Suppressor macrophage (primary cell): ENCODE measurements at regions not wholly inside any gene's neighbourhood (a gene's known extent, or its start where the extent isn't known, plus 50 kb on each side); places are given as distances from the start of the nearest gene placed in this dataset.

Source experiments
- DNase-seq, 4 experiments: peaks; one replicate each; pipeline ENCODE4 v3.0.0-alpha.2; 2020 to 2022

DNA sequence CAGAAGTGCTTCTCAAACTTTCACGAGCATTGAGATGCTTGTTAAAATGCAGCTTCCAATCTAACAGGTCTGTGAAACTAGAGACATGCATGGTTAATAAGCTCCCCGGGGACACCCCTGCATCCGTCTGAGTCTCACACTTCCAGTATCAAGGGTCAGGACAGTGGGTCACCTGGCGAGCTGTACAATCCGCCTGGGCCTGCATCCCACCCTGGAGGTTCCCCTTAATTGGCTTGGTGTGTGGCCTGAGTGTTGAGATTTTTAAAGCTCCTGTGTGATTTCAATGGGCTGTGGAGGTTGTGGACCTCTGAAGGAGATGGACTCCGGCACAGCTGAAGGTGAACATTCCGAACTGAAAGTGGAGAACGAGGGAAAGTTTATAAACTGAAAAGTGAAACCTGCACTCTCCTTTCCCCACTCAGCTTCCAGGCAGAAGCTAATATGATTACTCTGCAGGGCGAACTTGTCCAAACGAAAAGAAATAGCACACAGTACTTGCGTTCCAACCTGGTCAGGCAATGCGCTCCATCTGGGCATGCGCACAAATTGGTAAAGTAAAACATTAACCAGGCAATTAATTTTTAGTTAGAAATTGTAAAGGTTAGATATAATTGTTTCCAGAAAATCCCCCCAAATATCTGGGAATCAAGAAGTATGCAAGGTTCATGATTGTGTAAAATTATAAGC is 191.7 kb upstream of the ALKAL2 start:
- no peak for DNase-seq

- DNase-seq, result no peak
These were observed 191.1 kb upstream of the ALKAL2 start for GRCh38 chr2:479031-479430.

- no peak for DNase-seq
These were observed 183.7 kb upstream of the ALKAL2 start for GRCh38 chr2:471560-471959.

DNA sequence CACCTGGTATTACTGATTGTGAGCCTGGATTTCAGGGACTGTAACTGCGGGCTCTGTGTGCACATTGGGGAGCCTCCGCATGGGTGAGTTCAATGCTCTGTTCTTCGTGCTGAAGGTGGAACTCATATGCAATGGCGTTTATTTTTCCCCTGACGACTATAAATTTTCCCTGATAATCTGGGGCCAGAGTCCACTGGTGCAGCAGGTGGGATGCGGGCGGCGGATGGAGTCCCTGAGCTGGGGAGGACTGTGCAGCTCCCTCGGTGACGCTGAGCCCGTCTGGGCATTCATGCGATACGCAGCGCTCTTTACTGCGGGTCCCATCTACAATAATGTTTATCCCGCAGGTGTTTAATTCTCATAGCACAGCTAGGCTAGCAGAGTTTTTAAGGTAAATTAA is 181.6 kb upstream of the ALKAL2 start:
- no peak for DNase-seq

GRCh38 chr2:468648-469336 is 180.9 kb upstream of the ALKAL2 start:
- no peak for DNase-seq

DNA sequence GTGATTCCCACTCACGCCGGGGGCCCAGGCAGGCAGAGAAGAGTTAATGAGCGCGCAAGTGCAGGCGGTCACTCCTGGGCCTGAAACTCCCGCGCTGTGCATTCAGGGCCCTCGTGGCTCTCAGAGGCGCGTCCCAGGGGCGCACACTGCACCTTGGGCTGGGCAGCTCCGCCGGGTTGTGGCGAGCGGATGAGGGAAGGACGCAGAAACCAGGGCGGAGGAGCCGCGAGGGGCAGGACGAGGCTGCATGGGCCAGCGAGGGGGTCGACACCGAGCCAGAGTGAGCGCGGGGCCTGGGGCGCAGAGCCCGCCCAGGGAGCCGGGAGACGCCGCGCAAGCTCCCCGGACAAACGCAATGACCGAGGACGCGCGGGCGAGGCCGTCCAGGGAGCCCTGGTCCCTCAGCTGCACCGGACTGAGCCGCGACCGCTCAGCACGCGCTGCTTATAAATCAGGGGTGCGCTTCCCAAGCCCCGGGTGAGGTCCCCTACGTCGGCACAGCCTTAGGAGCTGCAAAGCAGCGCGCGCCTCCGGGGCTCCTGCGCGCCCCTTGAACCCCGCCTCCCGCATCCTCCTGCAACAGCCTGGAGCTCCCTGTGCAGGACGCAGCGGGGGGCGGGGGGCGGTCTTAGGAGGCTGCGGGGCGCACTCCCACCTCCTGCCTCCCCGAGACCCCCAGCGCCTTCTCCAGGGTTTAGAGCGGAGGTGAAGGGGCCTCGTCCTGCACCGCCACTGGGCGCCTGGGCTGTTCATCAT is 180.2 kb upstream of the ALKAL2 start:
- DNase-seq, result no peak

DNA sequence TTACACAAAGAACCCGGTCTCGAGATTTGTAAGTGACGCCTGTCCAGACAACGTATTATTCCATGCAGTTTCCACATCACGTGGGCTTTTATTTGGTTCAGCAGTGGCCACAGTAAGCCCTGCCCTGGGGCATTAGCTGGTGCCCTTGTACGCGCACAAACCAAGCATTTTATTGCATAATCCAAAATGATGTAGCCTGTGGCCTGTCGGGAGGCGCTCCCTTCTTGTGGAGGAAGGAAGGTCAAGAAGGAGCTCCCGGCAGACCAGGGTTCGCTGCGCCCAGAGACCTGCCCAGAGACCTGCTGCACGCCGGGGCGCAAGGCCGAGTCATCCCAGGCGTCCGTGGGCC is 179.6 kb upstream of the ALKAL2 start:
- DNase-seq, result no peak

- no peak for DNase-seq
These were observed 179.2 kb upstream of the ALKAL2 start for GRCh38 chr2:467101-467500.

- no peak for DNase-seq
These were observed 176.8 kb upstream of the ALKAL2 start for GRCh38 chr2:464562-465309.

GRCh38 chr2:460861-461260 is 173.0 kb upstream of the ALKAL2 start:
- DNase-seq, result no peak

GRCh38 chr2:459931-460330 is 172.0 kb upstream of the ALKAL2 start:
- DNase-seq, result no peak

GRCh38 chr2:458425-458815 is 170.5 kb upstream of the ALKAL2 start:
- no peak for DNase-seq

- DNase-seq, result no peak
These were observed 170.0 kb upstream of the ALKAL2 start for GRCh38 chr2:457792-458424.

DNA sequence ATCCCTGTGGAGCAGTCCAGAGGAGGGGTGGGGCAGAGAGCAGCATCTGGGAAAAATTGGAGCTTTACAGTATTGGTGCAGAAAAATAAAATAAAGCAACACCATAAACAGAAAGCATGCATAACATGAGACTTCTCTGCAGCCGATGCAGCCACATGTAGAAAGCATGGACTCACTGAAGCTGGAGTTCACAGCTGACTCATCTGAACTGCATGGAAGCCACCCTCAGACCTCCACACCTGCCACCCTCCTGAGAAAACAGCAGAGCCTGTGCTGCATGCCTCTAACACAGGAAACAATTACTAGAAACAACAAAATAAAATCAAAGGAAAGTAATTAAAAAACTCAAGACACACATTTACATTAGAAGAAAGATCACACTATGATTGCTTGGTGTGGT is 169.4 kb upstream of the ALKAL2 start:
- no peak for DNase-seq

GRCh38 chr2:455913-456312 is 168.0 kb upstream of the ALKAL2 start:
- DNase-seq, result no peak

DNA sequence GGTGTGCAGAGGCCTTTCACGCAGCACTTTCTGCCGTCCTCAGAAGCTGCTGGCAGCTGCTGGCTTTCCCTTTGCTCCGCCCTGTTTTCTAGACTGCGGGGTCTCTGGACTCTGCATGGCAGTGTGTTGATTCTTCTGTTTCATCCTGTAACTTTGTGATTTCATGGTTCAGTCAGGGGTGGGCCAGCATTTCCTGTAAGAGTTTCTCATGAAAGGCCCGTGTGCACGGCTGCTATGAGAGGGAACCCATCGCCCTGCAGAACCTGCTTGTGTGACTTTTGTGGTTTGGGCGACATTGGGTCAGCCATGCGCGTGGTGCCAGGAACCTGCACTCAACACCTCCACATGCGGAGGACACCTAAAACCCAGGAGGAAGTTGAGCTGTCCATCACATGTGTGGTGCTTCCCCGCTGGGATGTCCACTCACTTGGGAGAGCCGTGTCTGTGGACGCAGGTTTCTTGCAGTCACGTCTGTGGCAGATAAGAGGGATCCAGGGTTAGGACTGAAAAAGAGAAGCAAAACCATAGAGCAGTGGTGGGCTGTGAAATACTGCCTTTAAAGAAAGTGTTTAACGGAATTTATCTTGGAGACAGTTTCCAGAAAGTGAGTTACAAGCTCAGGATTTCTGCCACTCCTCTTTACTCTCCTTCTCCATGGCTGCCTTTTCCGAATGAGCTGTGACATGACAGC is 167.3 kb upstream of the ALKAL2 start:
- no peak for DNase-seq

- no peak for DNase-seq
These were observed 165.2 kb upstream of the ALKAL2 start for GRCh38 chr2:453132-453531.

GRCh38 chr2:451495-451894 is 163.6 kb upstream of the ALKAL2 start:
- no peak for DNase-seq

DNA sequence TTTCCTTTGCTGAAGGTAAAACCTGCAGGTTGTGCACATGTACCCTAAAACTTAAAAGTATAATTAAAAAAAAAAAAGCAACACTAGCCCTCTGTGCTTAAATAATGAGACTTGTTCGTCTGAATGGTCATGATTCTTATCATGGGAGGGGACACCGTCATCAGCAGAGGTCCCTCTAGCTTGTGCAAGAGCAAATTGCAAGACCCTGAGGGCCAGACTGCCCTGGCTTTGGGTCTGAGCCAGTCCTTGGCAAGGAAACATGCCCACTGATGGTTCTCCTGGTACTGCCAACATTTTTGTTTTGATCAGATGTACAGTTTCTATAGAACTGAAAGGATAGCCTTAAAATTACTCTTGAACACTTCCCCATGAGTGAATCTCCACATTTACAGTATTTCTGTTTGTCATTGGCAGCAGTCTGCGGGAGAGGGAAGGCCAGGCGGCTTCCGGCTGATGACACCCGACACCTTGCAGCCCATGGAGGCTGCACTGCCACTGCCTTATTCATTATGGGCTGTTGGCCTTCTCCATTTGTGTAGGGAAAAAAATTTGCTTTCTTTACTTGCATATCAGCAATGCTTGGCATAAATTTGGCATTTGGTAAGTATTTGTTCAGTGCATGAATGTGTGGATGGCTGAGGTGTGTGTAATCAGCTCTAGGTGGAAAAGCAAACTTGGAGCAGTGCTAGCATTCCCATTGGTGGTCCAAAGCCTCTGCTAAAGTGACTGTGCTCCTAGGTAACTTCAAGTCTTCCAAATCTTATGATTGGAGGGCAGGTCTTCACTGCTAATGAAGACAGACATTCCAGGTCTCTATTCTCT is 161.6 kb upstream of the ALKAL2 start:
- DNase-seq, result no peak

DNA sequence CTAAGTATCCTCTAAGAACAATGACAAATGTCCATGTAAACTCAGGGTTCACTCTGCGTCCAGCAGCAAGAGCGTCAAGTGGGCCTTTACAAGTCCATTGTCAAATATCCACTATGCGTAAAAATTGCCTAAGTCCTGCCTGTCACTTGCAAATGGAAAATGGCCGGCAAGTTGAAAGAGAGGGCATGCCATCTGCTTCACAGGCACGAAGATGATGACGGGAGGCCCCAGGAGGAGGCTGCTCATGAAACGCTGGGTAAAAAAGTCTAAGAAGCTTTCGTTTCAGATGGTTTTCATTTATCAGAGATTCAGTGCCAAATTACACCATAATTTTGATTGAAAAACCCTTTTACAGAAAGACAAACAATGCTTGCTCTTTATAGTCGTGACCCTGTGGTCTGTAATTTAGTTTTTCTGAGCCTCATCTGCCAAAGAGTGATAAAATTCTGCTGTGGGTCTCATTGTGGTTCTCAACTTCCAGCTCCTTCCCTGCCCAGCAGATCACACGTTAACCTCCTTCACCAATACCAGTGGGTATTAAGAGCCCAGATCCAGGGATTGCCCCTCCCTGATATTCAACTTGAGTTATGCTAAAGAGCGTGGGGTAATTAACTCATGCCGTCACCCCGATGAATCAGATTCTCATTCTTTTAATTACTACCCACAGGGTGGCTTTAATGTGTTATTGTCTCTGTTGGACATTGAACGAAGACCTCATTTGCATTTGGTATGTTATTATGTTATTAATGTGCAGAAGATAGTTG is 160.2 kb upstream of the ALKAL2 start:
- DNase-seq, result no peak
